ENCODE measurements at regions not wholly inside any gene's neighbourhood (a gene's known extent, or its start where the extent isn't known, plus 50 kb on each side); places are given as distances from the start of the nearest gene placed in this dataset.

DNA sequence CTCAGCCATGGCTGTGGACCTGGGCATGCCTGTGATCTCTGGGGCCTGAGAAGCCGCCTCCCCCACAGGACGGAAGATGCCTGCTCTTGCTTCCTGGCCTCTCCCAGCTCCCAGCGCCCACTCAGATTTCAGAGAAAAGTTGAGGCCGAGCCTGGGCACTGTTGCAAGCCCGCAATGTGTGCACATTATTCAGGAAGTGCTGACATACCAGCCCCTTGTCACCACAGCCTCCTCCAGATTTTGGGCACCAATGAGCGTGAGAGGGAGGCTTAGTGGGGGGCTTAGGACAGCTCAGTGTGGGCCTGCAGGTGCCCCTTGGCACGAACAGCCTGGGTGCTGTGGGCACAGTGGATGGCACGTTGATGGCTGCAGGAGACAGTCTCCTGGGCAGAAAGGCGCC is 1400.9 kb upstream of the ALCAM start:
- DNase-seq (ENCODE audit: low spot score) (no peak), ATAC-seq (ENCODE audit: low FRiP score) (no peak)
- TF ChIP-seq, protein P1, sequence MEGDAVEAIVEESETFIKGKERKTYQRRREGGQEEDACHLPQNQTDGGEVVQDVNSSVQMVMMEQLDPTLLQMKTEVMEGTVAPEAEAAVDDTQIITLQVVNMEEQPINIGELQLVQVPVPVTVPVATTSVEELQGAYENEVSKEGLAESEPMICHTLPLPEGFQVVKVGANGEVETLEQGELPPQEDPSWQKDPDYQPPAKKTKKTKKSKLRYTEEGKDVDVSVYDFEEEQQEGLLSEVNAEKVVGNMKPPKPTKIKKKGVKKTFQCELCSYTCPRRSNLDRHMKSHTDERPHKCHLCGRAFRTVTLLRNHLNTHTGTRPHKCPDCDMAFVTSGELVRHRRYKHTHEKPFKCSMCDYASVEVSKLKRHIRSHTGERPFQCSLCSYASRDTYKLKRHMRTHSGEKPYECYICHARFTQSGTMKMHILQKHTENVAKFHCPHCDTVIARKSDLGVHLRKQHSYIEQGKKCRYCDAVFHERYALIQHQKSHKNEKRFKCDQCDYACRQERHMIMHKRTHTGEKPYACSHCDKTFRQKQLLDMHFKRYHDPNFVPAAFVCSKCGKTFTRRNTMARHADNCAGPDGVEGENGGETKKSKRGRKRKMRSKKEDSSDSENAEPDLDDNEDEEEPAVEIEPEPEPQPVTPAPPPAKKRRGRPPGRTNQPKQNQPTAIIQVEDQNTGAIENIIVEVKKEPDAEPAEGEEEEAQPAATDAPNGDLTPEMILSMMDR (IDR thresholded peaks at IDR 0.05), result no peak

GRCh38 chr3:103966749-103967148 is 1400.0 kb upstream of the ALCAM start:
- TF ChIP-seq, protein P1 (IDR thresholded peaks at IDR 0.05), result no peak
- no peak for DNase-seq (ENCODE audit: low spot score)
- no peak for ATAC-seq (ENCODE audit: low FRiP score)

GRCh38 chr3:103968131-103968530 is 1398.6 kb upstream of the ALCAM start:
- DNase-seq (ENCODE audit: low spot score), result no peak

DNA sequence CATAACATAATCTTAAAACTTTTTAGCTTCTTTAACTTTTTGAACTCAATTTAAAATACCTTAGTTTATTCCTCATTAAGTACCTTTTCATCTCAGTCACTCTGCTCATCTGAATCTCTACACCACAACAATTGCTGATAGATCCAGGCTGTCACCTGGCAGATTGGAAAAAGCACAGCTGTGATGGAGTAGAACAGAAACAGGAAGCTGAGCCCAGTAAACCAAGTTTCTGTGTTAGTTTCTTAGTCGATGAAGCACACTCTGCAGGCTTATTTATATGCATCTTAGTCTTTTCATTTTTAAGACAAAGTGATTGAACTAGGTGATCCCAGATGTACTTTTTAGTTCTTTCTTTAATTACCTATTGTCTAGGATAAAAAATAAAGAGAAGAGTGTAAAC is 1398.0 kb upstream of the ALCAM start:
- TF ChIP-seq, protein P1 (IDR thresholded peaks at IDR 0.05), result no peak
- ATAC-seq (ENCODE audit: low FRiP score) (no peak), DNase-seq (ENCODE audit: low spot score) (no peak)

More at GRCh38 chr3:103968131-103968530, 1398.6 kb upstream of the ALCAM start:
- TF ChIP-seq, protein P1 (IDR thresholded peaks at IDR 0.05), result no peak
- no peak for ATAC-seq (ENCODE audit: low FRiP score)

DNA sequence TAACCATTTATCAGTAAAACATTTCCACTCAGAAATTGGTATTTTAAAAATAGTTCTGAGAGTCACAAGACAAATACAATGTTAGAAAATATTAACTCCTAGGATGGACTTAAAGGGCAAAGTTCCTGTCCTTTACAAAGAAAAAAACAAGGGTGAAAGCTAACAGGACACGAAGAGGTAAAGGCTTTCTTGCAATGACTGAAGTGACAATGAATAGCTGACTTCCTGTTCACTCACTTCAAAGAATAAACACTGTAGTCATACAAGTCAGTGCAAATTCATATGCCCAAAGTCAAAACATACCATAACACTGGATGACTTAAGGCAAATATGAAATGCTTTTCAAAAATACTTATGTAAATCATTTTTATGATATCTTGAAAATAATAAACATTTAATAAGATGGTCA is 1389.8 kb upstream of the ALCAM start:
- DNase-seq (ENCODE audit: low spot score) (no peak), ATAC-seq (ENCODE audit: low FRiP score) (no peak)
- TF ChIP-seq, protein P1 (IDR thresholded peaks at IDR 0.05), result no peak

- TF ChIP-seq, protein P1 (IDR thresholded peaks at IDR 0.05), result no peak
- ATAC-seq (ENCODE audit: low FRiP score), result no peak
Measured at GRCh38 chr3:103977417-103977816, 1389.3 kb upstream of the ALCAM start.

GRCh38 chr3:103991461-103992115 is 1375.1 kb upstream of the ALCAM start:
- ATAC-seq (ENCODE audit: low FRiP score) (no peak), DNase-seq (ENCODE audit: low spot score) (no peak)
- TF ChIP-seq, protein P1 (IDR thresholded peaks at IDR 0.05), result no peak

More at GRCh38 chr3:103977417-103977816, 1389.3 kb upstream of the ALCAM start:
- no peak for DNase-seq (ENCODE audit: low spot score)
